ENCODE measurements at regions not wholly inside any gene's neighbourhood (a gene's known extent, or its start where the extent isn't known, plus 50 kb on each side); places are given as distances from the start of the nearest gene placed in this dataset.

DNA sequence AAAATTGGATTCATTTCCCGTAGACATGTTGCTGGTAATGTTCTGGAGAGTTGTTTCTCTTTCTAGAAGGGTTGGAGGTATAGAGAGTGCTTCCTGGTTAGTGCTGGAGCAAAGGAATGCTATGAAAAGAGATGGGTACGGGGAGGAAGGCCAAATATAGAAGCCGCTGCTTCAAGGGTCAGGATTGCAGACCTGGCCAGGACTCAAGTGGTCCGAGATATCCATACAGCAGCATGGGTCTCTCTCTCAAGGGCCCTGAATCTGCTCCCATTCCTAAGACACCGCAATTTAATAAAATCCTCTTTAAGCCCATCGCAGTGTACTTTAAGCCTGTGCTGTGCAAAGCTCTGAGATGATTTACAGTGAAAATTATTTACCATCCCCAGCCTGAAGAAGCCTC, 287.0 kb downstream of the FAM43A start (continued):
- TF ChIP-seq, protein P1, sequence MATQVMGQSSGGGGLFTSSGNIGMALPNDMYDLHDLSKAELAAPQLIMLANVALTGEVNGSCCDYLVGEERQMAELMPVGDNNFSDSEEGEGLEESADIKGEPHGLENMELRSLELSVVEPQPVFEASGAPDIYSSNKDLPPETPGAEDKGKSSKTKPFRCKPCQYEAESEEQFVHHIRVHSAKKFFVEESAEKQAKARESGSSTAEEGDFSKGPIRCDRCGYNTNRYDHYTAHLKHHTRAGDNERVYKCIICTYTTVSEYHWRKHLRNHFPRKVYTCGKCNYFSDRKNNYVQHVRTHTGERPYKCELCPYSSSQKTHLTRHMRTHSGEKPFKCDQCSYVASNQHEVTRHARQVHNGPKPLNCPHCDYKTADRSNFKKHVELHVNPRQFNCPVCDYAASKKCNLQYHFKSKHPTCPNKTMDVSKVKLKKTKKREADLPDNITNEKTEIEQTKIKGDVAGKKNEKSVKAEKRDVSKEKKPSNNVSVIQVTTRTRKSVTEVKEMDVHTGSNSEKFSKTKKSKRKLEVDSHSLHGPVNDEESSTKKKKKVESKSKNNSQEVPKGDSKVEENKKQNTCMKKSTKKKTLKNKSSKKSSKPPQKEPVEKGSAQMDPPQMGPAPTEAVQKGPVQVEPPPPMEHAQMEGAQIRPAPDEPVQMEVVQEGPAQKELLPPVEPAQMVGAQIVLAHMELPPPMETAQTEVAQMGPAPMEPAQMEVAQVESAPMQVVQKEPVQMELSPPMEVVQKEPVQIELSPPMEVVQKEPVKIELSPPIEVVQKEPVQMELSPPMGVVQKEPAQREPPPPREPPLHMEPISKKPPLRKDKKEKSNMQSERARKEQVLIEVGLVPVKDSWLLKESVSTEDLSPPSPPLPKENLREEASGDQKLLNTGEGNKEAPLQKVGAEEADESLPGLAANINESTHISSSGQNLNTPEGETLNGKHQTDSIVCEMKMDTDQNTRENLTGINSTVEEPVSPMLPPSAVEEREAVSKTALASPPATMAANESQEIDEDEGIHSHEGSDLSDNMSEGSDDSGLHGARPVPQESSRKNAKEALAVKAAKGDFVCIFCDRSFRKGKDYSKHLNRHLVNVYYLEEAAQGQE (IDR thresholded peaks at IDR 0.05; ENCODE audit: low read depth, low read length): no peak
- TF ChIP-seq JUND (IDR thresholded peaks at IDR 0.05) (no peak), POLR2AphosphoS5 (IDR thresholded peaks at IDR 0.05; ENCODE audit: low read depth, low read length) (no peak)

DNA sequence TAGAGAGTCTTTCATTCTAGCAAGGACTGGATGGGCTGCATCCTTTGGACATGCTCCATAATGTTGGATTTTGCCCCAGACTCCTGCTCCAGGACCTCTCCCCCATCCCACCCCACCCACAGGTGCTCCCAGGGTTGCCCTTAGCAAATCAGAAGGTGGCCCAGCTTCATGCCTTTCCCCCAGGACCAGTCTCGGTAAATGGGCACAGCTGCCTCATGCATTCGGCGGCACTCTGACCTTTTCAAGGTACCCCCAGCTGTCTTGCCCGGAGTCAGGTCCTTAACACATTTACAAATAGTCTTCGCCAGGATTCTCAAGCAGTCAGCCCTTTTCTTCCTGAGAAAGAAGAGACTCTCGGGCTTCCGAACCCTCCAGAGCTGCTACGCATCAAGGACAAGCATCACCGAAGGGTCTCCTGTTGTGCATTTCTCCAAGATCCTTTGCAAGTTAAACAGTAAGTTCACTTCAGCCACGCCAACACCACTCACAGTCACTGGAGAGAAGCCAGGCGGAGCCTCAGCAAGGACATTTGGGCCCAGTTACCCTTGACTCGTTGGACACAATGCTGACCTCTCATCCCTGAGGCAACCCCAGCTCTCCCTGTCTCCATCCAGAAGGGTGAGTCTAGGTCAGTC, 287.8 kb downstream of the FAM43A start:
- no peak for DNase-seq
- Histone ChIP-seq H3K36me3 (replicated peaks in 1 of 2; ENCODE audit: control insufficient read depth in 1 of 2, insufficient read depth in 2 of 2, low read length in 1 of 2) (no peaks in the 10 kb centered on the region), H3K9ac (no peak overlapping the region), H3K9me3 (no peaks in the 10 kb centered on the region), H4K20me1 (ENCODE audit: insufficient read depth) (no peaks in the 10 kb centered on the region), H3F3A (replicated peaks; ENCODE audit: insufficient read depth) (no peaks in the 10 kb centered on the region), H3K4me1 (ENCODE audit: control insufficient read depth in 1 of 2, insufficient read depth in 2 of 2, low read depth in 1 of 2, low read length in 1 of 2) (no peaks in the 10 kb centered on the region; a peak in 1 of 4 replicates), H3K79me2 (ENCODE audit: insufficient read depth) (no peaks in the 10 kb centered on the region), H3K9me2 (no peaks in the 10 kb centered on the region), H2AFZ (ENCODE audit: low read depth) (no peak overlapping the region), H3K27me3 (ENCODE audit: insufficient read depth) (no peaks in the 10 kb centered on the region; the same call in 1 of the 2 replicates), H3K4me3 (ENCODE audit: low read depth in 2 of 2, low read length in 1 of 2) (no peak overlapping the region), H3K27ac (ENCODE audit: low read depth in 2 of 2, low read length in 1 of 2) (no peak overlapping the region), H3K4me2 (no peak overlapping the region)
- TF ChIP-seq, protein P1 (IDR thresholded peaks at IDR 0.05; ENCODE audit: low read depth, low read length): no peak
- no peak for TF ChIP-seq TAF1 (IDR thresholded peaks at IDR 0.05; ENCODE audit: borderline replicate concordance, low read depth, low read length)
- no peak for TF ChIP-seq JUND (IDR thresholded peaks at IDR 0.05)
- TF ChIP-seq SMC3 (IDR thresholded peaks at IDR 0.05; ENCODE audit: low read depth, low read length): no peak
- no peak for TF ChIP-seq GABPA (IDR thresholded peaks at IDR 0.05; ENCODE audit: low read depth)
- TF ChIP-seq NRF1 (IDR thresholded peaks at IDR 0.05; ENCODE audit: low read depth, low read length): no peak
- no peak for TF ChIP-seq RXRA (IDR thresholded peaks at IDR 0.05; ENCODE audit: borderline replicate concordance, low read depth)
- TF ChIP-seq RCOR1 (IDR thresholded peaks at IDR 0.05; ENCODE audit: low read length): no peak
- ChIA-PET CTCF (interaction anchor here (0.6 to 1.3 kb wide), 2 partner anchors 11 to 406 kb away, joined by 3 read pairs; no protein-coding TSS in a partner anchor), POLR2A (no interaction called here)
- WGBS (ENCODE audit: low lambda C conversion rate): 57% methylated on average over 12 of the region's 12 CpGs
